B cell (primary cell): ENCODE measurements at regions not wholly inside any gene's neighbourhood (a gene's known extent, or its start where the extent isn't known, plus 50 kb on each side); places are given as distances from the start of the nearest gene placed in this dataset.

Experiments used
- ATAC-seq: fragments of 200-7000 bp; cut with Tn5 transposase; one replicate; pipeline ENCODE4 v1.10.0; 2021; ENCODE audit warnings: low read depth, mild to moderate bottlenecking, moderate number of reproducible peaks, moderate library complexity
- CTCF ChIA-PET: fragments of 350-600 bp; sonication (Branson Sonifier 250); formaldehyde crosslinking; loops from one replicate; lab custom pipeline; 2021; ENCODE audit warnings: antibody characterized with exemption, inconsistent platforms; lab: Charles Lee
- POLR2A ChIA-PET: fragments of 350-600 bp; sonication (Branson Sonifier 250); formaldehyde crosslinking; loops from one replicate; lab custom pipeline; 2021; ENCODE audit warnings: antibody characterized with exemption; lab: Charles Lee
- DNase-seq: peaks from one replicate; pipeline ENCODE4 v3.0.0; 2013
- H2AFZ ChIP-seq: 2 replicates; pipeline ENCODE4 v1.6.1; 2012; ENCODE audit warnings: mild to moderate bottlenecking, low read depth, low read length; ENCODE audit not compliant: insufficient read depth, poor library complexity, severe bottlenecking
- H3K27ac ChIP-seq, 2 donors: 1 replicate in 1 of 2; 2 replicates in 1 of 2; pipeline ENCODE4 v1.5.1; 2012 to 2013; ENCODE audit warnings: low read length in 2 of 2, mild to moderate bottlenecking in 2 of 2, moderate library complexity in 1 of 2
- H3K27me3 ChIP-seq, 4 experiments: fragments of 200-600 bp in 1 of 4; sonication (generic) in 1 of 4; replicated peaks in 1 of 4; 1 replicate in 2 of 4; 2 replicates in 2 of 4; pipeline versions ENCODE4 v1.6.1 to v1.7.0; 2013 to 2016; ENCODE audit warnings: low read length in 3 of 4, mild to moderate bottlenecking in 2 of 4, mixed read lengths in 1 of 4, moderate library complexity in 1 of 4; ENCODE audit not compliant: insufficient read depth in 4 of 4, control insufficient read depth in 3 of 4; ENCODE audit errors: control extremely low read depth in 1 of 4
- H3K36me3 ChIP-seq, 2 experiments: replicated peaks in 1 of 2; 1 replicate in 1 of 2; 2 replicates in 1 of 2; pipeline versions ENCODE4 v1.6.1 to v1.7.1; 2013; ENCODE audit warnings: low read length in 1 of 2; ENCODE audit not compliant: insufficient read depth in 2 of 2, control insufficient read depth in 1 of 2; ENCODE audit errors: control extremely low read depth in 1 of 2, extremely low read depth in 1 of 2
- H3K4me1 ChIP-seq, 2 donors: fragments of 200-600 bp in 1 of 2; sonication (generic) in 1 of 2; 1 replicate in 1 of 2; 2 replicates in 1 of 2; pipeline versions ENCODE4 v1.5.1 to v1.6.1; 2013 to 2017; ENCODE audit warnings: low read length in 2 of 2; ENCODE audit not compliant: control insufficient read depth in 2 of 2, insufficient read depth in 2 of 2
- H3K4me2 ChIP-seq: replicated peaks from 2 replicates; pipeline ENCODE3; 2012; ENCODE audit warnings: mild to moderate bottlenecking, low read depth, low read length; ENCODE audit not compliant: poor library complexity, severe bottlenecking
- H3K4me3 ChIP-seq, 5 experiments: fragments of 200-600 bp in 1 of 5; sonication (generic) in 1 of 5; 1 replicate in 3 of 5; 2 replicates in 2 of 5; pipeline versions ENCODE4 v1.5.1 to v1.7.0; 2011 to 2016; ENCODE audit warnings: low read length in 4 of 5, mild to moderate bottlenecking in 4 of 5, low read depth in 2 of 5, control low read depth in 1 of 5, moderate library complexity in 1 of 5; ENCODE audit not compliant: insufficient read depth in 1 of 5; ENCODE audit errors: control extremely low read depth in 1 of 5, extremely low read depth in 1 of 5
- H3K79me2 ChIP-seq: fragments of 200-600 bp; sonication (generic); one replicate; pipeline ENCODE4 v1.6.0; 2016; ENCODE audit warnings: low read length; ENCODE audit not compliant: control insufficient read depth, insufficient read depth
- H3K9ac ChIP-seq: fragments of 200-600 bp; sonication (generic); 2 replicates; pipeline ENCODE4 v1.6.1; 2017; ENCODE audit warnings: mild to moderate bottlenecking, low read length, moderate library complexity
- H3K9me3 ChIP-seq, 3 donors: one replicate each; pipeline versions ENCODE4 v1.6.1 to v1.7.1; 2013; ENCODE audit warnings: low read length in 2 of 3; ENCODE audit not compliant: control insufficient read depth in 2 of 3, insufficient read depth in 1 of 3; ENCODE audit errors: control extremely low read depth in 1 of 3
- H4K20me1 ChIP-seq: 2 replicates; pipeline ENCODE4 v1.6.0; 2012; ENCODE audit warnings: mild to moderate bottlenecking, low read length; ENCODE audit not compliant: insufficient read depth, control insufficient read depth, poor library complexity, severe bottlenecking
- H3K27ac Mint-ChIP-seq: one replicate; pipeline ENCODE4 v1.8.0; 2021; ENCODE audit warnings: mixed read lengths
- H3K27me3 Mint-ChIP-seq: one replicate; pipeline ENCODE4 v1.8.0; 2021; ENCODE audit warnings: mixed read lengths
- H3K4me1 Mint-ChIP-seq: one replicate; pipeline ENCODE4 v1.8.0; 2021; ENCODE audit warnings: mixed read lengths
- H3K4me3 Mint-ChIP-seq: one replicate; pipeline ENCODE4 v1.8.0; 2021; ENCODE audit warnings: mixed read lengths
- H3K9me3 Mint-ChIP-seq: one replicate; pipeline ENCODE4 v1.8.0; 2022; ENCODE audit warnings: mixed read lengths; ENCODE audit not compliant: insufficient read depth
- CTCF ChIP-seq: fragments of 200-600 bp; IDR thresholded peaks from one replicate; pipeline ENCODE4 v1.8.0; 2022; ENCODE audit warnings: antibody characterized with exemption, mild to moderate bottlenecking
- EZH2 ChIP-seq: IDR thresholded peaks from 2 replicates; pipeline ENCODE4 v1.6.1; 2012; ENCODE audit warnings: borderline replicate concordance, low read depth, mild to moderate bottlenecking, moderate library complexity, low read length; ENCODE audit not compliant: insufficient read depth, poor library complexity, severe bottlenecking
- WGBS: methylation state at CpG from one replicate; pipeline ENCODE4 v1.1.5; 2013; ENCODE audit warnings: missing lambda C conversion rate; ENCODE audit not compliant: insufficient coverage; 5-methylcytosine and 5-hydroxymethylcytosine counted together
- intact Hi-C: fragments of 100-400 bp; cut with micrococcal nuclease; formaldehyde crosslinking; loops from one replicate; pipeline ENCODE4 v1.10.0; 2022

GRCh38 chr12:34390846-34391700 is 368.8 kb downstream of the ALG10 start:
- Histone ChIP-seq H3K4me3 (no peak overlapping the region), H4K20me1 (no peaks in the 10 kb centered on the region), H3K36me3 (no peaks in the 10 kb centered on the region), H3K27me3 (peaks cover 0 to 2% (median 0%) of the 10 kb centered on the region in 4 experiments), H3K9me3 (peaks cover 0 to 100% (median 6%) of the 10 kb centered on the region in 3 donors), H3K4me1 (no peaks in the 10 kb centered on the region), H3K79me2 (no peaks in the 10 kb centered on the region), H2AFZ (no peak overlapping the region), H3K27ac (no peak overlapping the region), H3K9ac (no peak overlapping the region), H3K4me2 (no peak overlapping the region)
- H3K27ac Mint-ChIP-seq: no peak overlapping the region
- intact Hi-C loops: no loop called here
- H3K4me1 Mint-ChIP-seq: no peaks in the 10 kb centered on the region
- DNase-seq: no peak
- H3K4me3 Mint-ChIP-seq: no peak overlapping the region
- no peaks in the 10 kb centered on the region for H3K9me3 Mint-ChIP-seq
- TF ChIP-seq EZH2 (no peak), CTCF (no peak)
- WGBS: 75% methylated on average over 22 of the region's 24 CpGs
- ATAC-seq: no peak
- CTCF ChIA-PET: no interaction called here
- H3K27me3 Mint-ChIP-seq: no peaks in the 10 kb centered on the region
- POLR2A ChIA-PET: no interaction called here
